ENCODE measurements at regions not wholly inside any gene's neighbourhood (a gene's known extent, or its start where the extent isn't known, plus 50 kb on each side); places are given as distances from the start of the nearest gene placed in this dataset.
"Not testable (repeated sequence)": the region's sequence is repeated elsewhere in the genome, so short reads cannot be mapped to it uniquely, and the experiment has no call there.

- no peaks in the 10 kb centered on the region for H3K36me3 ChIP-seq (ENCODE audit: control insufficient read depth in 2 of 3, insufficient read depth in 3 of 3, low read length in 3 of 3)
- no peaks in the 10 kb centered on the region for H3K4me1 ChIP-seq (ENCODE audit: control insufficient read depth in 2 of 3, insufficient read depth in 2 of 3, low read depth in 1 of 3, low read length in 3 of 3)
- DNase-seq (no peak), FAIRE-seq (no peak)
- no peak overlapping the region for H3K27ac ChIP-seq (ENCODE audit: low read depth in 2 of 2, low read length in 2 of 2)
- H3K9me3 ChIP-seq (ENCODE audit: control insufficient read depth in 2 of 3, insufficient read depth in 1 of 3, low read length in 3 of 3), result no peaks in the 10 kb centered on the region
- no peak for TF ChIP-seq CTCF (IDR thresholded peaks at IDR 0.05; ENCODE audit: borderline replicate concordance, extremely low read depth, insufficient read depth)
- H3K27me3 ChIP-seq (ENCODE audit: control insufficient read depth, insufficient read depth, low read length), result no peaks in the 10 kb centered on the region
- H3K4me3 ChIP-seq (ENCODE audit: low read length in 3 of 3), result no peak overlapping the region
- H3K9ac ChIP-seq (ENCODE audit: low read length in 3 of 3), result no peak overlapping the region
- intact Hi-C loops (cut with DNase I), result no loop called here
Measured at GRCh38 chr20:43384101-43384940, 73.4 kb upstream of the SRSF6 start.

GRCh38 chr20:43383026-43383795 is 74.5 kb upstream of the SRSF6 start:
- intact Hi-C loops (cut with DNase I), result no loop called here
- H3K27ac ChIP-seq (ENCODE audit: low read depth in 2 of 2, low read length in 2 of 2), result no peak overlapping the region
- DNase-seq (no peak), FAIRE-seq (no peak)
- no peaks in the 10 kb centered on the region for H3K27me3 ChIP-seq (ENCODE audit: control insufficient read depth, insufficient read depth, low read length)
- no peak for TF ChIP-seq CTCF (IDR thresholded peaks at IDR 0.05; ENCODE audit: borderline replicate concordance, extremely low read depth, insufficient read depth)
- H3K4me1 ChIP-seq (ENCODE audit: control insufficient read depth in 2 of 3, insufficient read depth in 2 of 3, low read depth in 1 of 3, low read length in 3 of 3), result no peaks in the 10 kb centered on the region
- H3K36me3 ChIP-seq (ENCODE audit: control insufficient read depth in 2 of 3, insufficient read depth in 3 of 3, low read length in 3 of 3), result no peaks in the 10 kb centered on the region
- H3K9me3 ChIP-seq (ENCODE audit: control insufficient read depth in 2 of 3, insufficient read depth in 1 of 3, low read length in 3 of 3), result no peaks in the 10 kb centered on the region
- H3K9ac ChIP-seq (ENCODE audit: low read length in 3 of 3), result no peak overlapping the region
- H3K4me3 ChIP-seq (ENCODE audit: low read length in 3 of 3), result no peak overlapping the region

GRCh38 chr20:43382135-43382534 is 75.6 kb upstream of the SRSF6 start:
- intact Hi-C loops (cut with DNase I); H3K9me3 ChIP-seq (ENCODE audit: control insufficient read depth in 2 of 3, insufficient read depth in 1 of 3, low read length in 3 of 3); DNase-seq; FAIRE-seq; H3K27ac ChIP-seq (ENCODE audit: low read depth in 2 of 2, low read length in 2 of 2); H3K9ac ChIP-seq (ENCODE audit: low read length in 3 of 3); H3K36me3 ChIP-seq (ENCODE audit: control insufficient read depth in 2 of 3, insufficient read depth in 3 of 3, low read length in 3 of 3); H3K4me1 ChIP-seq (ENCODE audit: control insufficient read depth in 2 of 3, insufficient read depth in 2 of 3, low read depth in 1 of 3, low read length in 3 of 3); H3K4me3 ChIP-seq (ENCODE audit: low read length in 3 of 3); H3K27me3 ChIP-seq (ENCODE audit: control insufficient read depth, insufficient read depth, low read length): not testable (repeated sequence)

- DNase-seq; FAIRE-seq; intact Hi-C loops (cut with DNase I); H3K4me1 ChIP-seq (ENCODE audit: control insufficient read depth in 2 of 3, insufficient read depth in 2 of 3, low read depth in 1 of 3, low read length in 3 of 3); H3K9me3 ChIP-seq (ENCODE audit: control insufficient read depth in 2 of 3, insufficient read depth in 1 of 3, low read length in 3 of 3); H3K27ac ChIP-seq (ENCODE audit: low read depth in 2 of 2, low read length in 2 of 2); H3K36me3 ChIP-seq (ENCODE audit: control insufficient read depth in 2 of 3, insufficient read depth in 3 of 3, low read length in 3 of 3); H3K9ac ChIP-seq (ENCODE audit: low read length in 3 of 3); H3K4me3 ChIP-seq (ENCODE audit: low read length in 3 of 3); H3K27me3 ChIP-seq (ENCODE audit: control insufficient read depth, insufficient read depth, low read length): not testable (repeated sequence)
Measured at GRCh38 chr20:43381533-43381932, 76.2 kb upstream of the SRSF6 start.
